ENCODE measurements at regions not wholly inside any gene's neighbourhood (a gene's known extent, or its start where the extent isn't known, plus 50 kb on each side); places are given as distances from the start of the nearest gene placed in this dataset.

DNA sequence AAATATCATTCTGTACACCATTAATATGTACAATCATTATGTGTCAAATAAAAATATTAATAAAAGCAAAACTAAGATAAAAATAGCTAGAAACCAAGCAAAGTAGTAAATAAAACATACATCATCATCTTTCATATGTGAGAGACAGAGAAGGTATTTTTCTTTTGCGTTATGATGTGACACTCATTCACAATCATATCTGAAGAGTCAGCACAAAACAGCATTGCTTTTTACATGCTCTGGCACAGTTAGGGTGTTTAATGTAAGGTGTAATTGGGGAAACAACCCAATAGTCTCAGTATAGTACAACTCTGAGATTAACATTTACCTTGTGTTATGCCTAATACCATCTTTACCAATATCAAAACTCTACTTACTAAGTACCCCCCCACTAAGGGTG is 376.6 kb downstream of the TMA16 start:
- no peak for TF ChIP-seq CTCF (IDR thresholded peaks at IDR 0.05; ENCODE audit: extremely low read depth, missing control alignments)
- no peak for DNase-seq (ENCODE audit: low spot score)

- DNase-seq (ENCODE audit: low spot score) = no peak
- TF ChIP-seq CTCF (IDR thresholded peaks at IDR 0.05; ENCODE audit: extremely low read depth, missing control alignments) = no peak
Observed at GRCh38 chr4:163875327-163875726, 380.8 kb downstream of the TMA16 start.

- TF ChIP-seq CTCF (IDR thresholded peaks at IDR 0.05; ENCODE audit: extremely low read depth, missing control alignments) = no peak
- DNase-seq (ENCODE audit: low spot score) = no peak
Observed at GRCh38 chr4:163878336-163879121, 384.0 kb downstream of the TMA16 start.

DNA sequence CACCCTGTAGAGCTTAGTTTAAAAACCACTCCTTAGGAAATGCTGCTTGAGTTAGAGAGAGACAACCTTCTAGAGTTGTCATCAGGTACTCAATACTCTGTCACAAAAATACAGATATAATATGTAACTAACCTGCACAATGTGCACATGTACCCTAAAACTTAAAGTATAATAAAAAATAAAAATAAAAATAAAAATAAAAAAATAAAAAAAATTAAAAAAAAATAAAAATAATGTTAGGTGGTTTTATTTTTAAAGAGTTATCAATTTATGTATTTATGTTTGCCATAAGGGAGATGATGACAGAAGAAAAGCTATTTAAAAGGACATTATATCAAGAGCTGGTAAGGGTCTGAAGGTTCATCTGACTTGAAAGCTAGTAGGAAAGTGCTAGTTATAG is 397.9 kb downstream of the TMA16 start:
- TF ChIP-seq CTCF (IDR thresholded peaks at IDR 0.05; ENCODE audit: extremely low read depth, missing control alignments) = no peak
- DNase-seq (ENCODE audit: low spot score) = no peak

- TF ChIP-seq CTCF (IDR thresholded peaks at IDR 0.05; ENCODE audit: extremely low read depth, missing control alignments) = no peak
Observed at GRCh38 chr4:163895378-163896005, 401.0 kb downstream of the TMA16 start.

GRCh38 chr4:163901319-163901718 is 406.8 kb downstream of the TMA16 start:
- DNase-seq (ENCODE audit: low spot score) = no peak
- TF ChIP-seq CTCF (IDR thresholded peaks at IDR 0.05; ENCODE audit: extremely low read depth, missing control alignments) = no peak

More at GRCh38 chr4:163895378-163896005, 401.0 kb downstream of the TMA16 start:
- DNase-seq (ENCODE audit: low spot score) = no peak

GRCh38 chr4:163902417-163902816 is 407.9 kb downstream of the TMA16 start:
- DNase-seq (ENCODE audit: low spot score) = no peak
- no peak for TF ChIP-seq CTCF (IDR thresholded peaks at IDR 0.05; ENCODE audit: extremely low read depth, missing control alignments)
